GM06990 (cell line): ENCODE measurements at regions not wholly inside any gene's neighbourhood (a gene's known extent, or its start where the extent isn't known, plus 50 kb on each side); places are given as distances from the start of the nearest gene placed in this dataset.

ENCODE experiments used
- DNase-seq: peaks from one replicate; pipeline ENCODE4 v3.0.0-alpha.2; 2011; ENCODE audit not compliant: insufficient read length; ENCODE audit errors: extremely low read depth
- H3K27me3 ChIP-seq: replicated peaks from 2 replicates; pipeline ENCODE4 v1.6.0; 2011; ENCODE audit warnings: low read length; ENCODE audit not compliant: control insufficient read depth, insufficient read depth
- H3K36me3 ChIP-seq: 2 replicates; pipeline ENCODE4 v1.5.1; 2011; ENCODE audit warnings: low read length; ENCODE audit not compliant: control insufficient read depth, insufficient read depth
- H3K4me3 ChIP-seq: replicated peaks from 2 replicates; pipeline ENCODE4 v1.5.1; 2011; ENCODE audit warnings: low read depth, mild to moderate bottlenecking, control low read depth, low read length
- TF ChIP-seq, protein P1 (sequence below): IDR thresholded peaks from 2 replicates; pipeline ENCODE4 v1.5.1; 2011; ENCODE audit warnings: low read length, control low read depth, mild to moderate bottlenecking, inconsistent platforms; ENCODE audit not compliant: insufficient read depth, poor library complexity, severe bottlenecking

DNA sequence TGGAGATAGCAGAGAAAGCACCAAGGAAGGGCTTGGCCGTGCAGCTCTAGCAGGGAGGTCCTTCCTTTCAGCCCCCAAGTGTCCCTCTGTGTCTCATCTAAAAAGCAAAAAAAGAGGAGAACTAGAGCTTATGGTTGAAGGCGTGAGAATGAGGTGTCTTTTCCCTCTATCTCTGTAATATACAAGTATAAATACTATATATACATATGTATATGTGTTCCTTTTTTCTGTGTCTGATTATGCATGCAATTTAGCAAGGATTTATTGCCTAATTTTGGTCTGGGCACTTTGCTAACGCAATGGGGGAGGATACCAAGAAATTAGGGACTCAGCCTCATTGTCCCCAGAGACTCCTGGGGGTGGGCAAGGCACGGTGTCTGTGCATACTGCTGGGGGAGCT is 90.2 kb upstream of the CCL2 start:
- Histone ChIP-seq H3K27me3 (peaks cover 2% of the 10 kb centered on the region), H3K36me3 (no peaks in the 10 kb centered on the region), H3K4me3 (no peak overlapping the region)
- DNase-seq, result no peak
- TF ChIP-seq, protein P1, sequence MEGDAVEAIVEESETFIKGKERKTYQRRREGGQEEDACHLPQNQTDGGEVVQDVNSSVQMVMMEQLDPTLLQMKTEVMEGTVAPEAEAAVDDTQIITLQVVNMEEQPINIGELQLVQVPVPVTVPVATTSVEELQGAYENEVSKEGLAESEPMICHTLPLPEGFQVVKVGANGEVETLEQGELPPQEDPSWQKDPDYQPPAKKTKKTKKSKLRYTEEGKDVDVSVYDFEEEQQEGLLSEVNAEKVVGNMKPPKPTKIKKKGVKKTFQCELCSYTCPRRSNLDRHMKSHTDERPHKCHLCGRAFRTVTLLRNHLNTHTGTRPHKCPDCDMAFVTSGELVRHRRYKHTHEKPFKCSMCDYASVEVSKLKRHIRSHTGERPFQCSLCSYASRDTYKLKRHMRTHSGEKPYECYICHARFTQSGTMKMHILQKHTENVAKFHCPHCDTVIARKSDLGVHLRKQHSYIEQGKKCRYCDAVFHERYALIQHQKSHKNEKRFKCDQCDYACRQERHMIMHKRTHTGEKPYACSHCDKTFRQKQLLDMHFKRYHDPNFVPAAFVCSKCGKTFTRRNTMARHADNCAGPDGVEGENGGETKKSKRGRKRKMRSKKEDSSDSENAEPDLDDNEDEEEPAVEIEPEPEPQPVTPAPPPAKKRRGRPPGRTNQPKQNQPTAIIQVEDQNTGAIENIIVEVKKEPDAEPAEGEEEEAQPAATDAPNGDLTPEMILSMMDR, result no peak

DNA sequence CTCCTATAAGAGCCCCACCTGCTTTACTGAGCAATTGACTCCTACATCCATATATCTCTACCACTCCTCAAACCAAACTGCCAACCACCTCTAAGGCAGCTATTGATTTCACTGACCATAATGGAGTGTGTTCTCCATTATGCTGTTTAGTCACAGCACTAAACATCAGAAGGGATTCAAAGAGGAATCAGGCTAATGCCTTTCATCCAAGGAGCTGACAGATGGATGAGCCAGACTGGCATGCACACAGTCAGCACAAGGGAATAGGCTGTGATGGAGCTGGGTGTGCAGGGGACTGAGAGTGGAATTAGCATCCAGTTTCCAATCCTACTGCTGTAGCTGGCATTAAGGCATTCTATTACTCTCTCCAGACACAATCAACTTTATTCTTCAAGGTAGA is 88.7 kb upstream of the CCL2 start:
- no peak for DNase-seq
- TF ChIP-seq, protein P1, result no peak
- no peaks in the 10 kb centered on the region for H3K36me3 ChIP-seq
- no peak overlapping the region for H3K4me3 ChIP-seq
- peaks cover 2% of the 10 kb centered on the region for H3K27me3 ChIP-seq

GRCh38 chr17:34167354-34167753 is 87.7 kb upstream of the CCL2 start:
- TF ChIP-seq, protein P1, result no peak
- Histone ChIP-seq H3K27me3 (peaks cover 2% of the 10 kb centered on the region), H3K4me3 (no peak overlapping the region), H3K36me3 (no peaks in the 10 kb centered on the region)
- no peak for DNase-seq

GRCh38 chr17:34168989-34169388 is 86.1 kb upstream of the CCL2 start:
- DNase-seq, result no peak
- no peak overlapping the region for H3K4me3 ChIP-seq
- no peaks in the 10 kb centered on the region for H3K36me3 ChIP-seq
- TF ChIP-seq, protein P1, result no peak
- H3K27me3 ChIP-seq, result peaks cover 2% of the 10 kb centered on the region

- no peak overlapping the region for H3K4me3 ChIP-seq
- H3K27me3 ChIP-seq, result peaks cover 2% of the 10 kb centered on the region
- DNase-seq, result no peak
- H3K36me3 ChIP-seq, result no peaks in the 10 kb centered on the region
- TF ChIP-seq, protein P1, result no peak
Observed at GRCh38 chr17:34169496-34169895, 85.6 kb upstream of the CCL2 start.

DNA sequence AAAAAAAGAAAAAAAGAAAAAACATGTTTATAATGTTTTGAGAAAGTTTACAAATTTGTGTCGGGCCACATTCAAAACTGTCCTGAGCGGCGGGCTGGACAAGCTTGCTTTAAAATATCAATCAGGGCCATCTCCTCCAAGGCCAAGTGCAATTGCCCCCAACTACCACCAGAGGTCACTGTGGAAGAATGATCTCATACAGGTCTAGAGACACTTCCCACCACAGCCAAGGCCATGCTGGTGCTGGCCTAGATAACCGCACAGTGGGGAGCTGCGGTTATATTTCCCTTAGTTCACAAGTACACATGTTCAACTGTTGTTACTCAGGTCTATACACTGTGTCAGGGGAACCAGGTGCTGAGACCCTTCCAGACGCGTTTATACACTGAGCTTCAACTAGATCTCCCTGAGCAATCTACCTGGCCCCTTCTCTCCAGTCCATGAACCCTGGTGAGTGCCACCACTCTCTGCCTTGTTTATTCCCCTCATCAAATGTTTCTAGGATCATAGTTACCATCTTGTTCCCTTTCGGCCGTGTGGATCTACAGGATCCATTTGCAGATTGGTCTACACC is 83.8 kb upstream of the CCL2 start:
- Histone ChIP-seq H3K27me3 (peaks cover 1% of the 10 kb centered on the region; the same call in 1 of the 2 replicates), H3K36me3 (no peaks in the 10 kb centered on the region), H3K4me3 (no peak overlapping the region)
- DNase-seq, result no peak
- TF ChIP-seq, protein P1, result peak; percentile 87
